Activated CD8-positive, alpha-beta memory T cell treated with anti-CD3 and anti-CD28 coated beads for 4 hours (primary cell): ENCODE measurements at regions not wholly inside any gene's neighbourhood (a gene's known extent, or its start where the extent isn't known, plus 50 kb on each side); places are given as distances from the start of the nearest gene placed in this dataset.
"Not testable (repeated sequence)": the region's sequence is repeated elsewhere in the genome, so short reads cannot be mapped to it uniquely, and the experiment has no call there.

Experiments used
- DNase-seq, 2 donors: peaks; one replicate each; pipeline ENCODE4 v3.0.0-alpha.2; 2020; ENCODE audit warnings: low read depth in 2 of 2

- no peak for DNase-seq
Observed at GRCh38 chr12:61563665-61564450, 696.3 kb upstream of the USP15 start.

GRCh38 chr12:61564466-61564865 is 695.7 kb upstream of the USP15 start:
- DNase-seq = no peak

- DNase-seq = no peak
Observed at GRCh38 chr12:61566183-61566582, 694.0 kb upstream of the USP15 start.

- DNase-seq = no peak
Observed at GRCh38 chr12:61574339-61574738, 685.9 kb upstream of the USP15 start.

- no peak for DNase-seq
Observed at GRCh38 chr12:61584943-61585342, 675.3 kb upstream of the USP15 start.

GRCh38 chr12:61590864-61591263 is 669.3 kb upstream of the USP15 start:
- not testable (repeated sequence) for DNase-seq

- DNase-seq = no peak
Observed at GRCh38 chr12:61610143-61610542, 650.1 kb upstream of the USP15 start.

- no peak for DNase-seq
Observed at GRCh38 chr12:61629702-61630101, 630.5 kb upstream of the USP15 start.

- DNase-seq = no peak
Observed at GRCh38 chr12:61646639-61647038, 613.6 kb upstream of the USP15 start.

- DNase-seq = no peak
Observed at GRCh38 chr12:61647566-61647965, 612.6 kb upstream of the USP15 start.

- no peak for DNase-seq
Observed at GRCh38 chr12:61652265-61652664, 607.9 kb upstream of the USP15 start.

GRCh38 chr12:61654698-61655097 is 605.5 kb upstream of the USP15 start:
- DNase-seq = no peak

- no peak for DNase-seq
Observed at GRCh38 chr12:61655241-61655640, 605.0 kb upstream of the USP15 start.

- DNase-seq = no peak
Observed at GRCh38 chr12:61667676-61668075, 592.5 kb upstream of the USP15 start.

GRCh38 chr12:61676520-61676919 is 583.7 kb upstream of the USP15 start:
- no peak for DNase-seq

GRCh38 chr12:61687407-61687806 is 572.8 kb upstream of the USP15 start:
- DNase-seq = no peak

GRCh38 chr12:61694214-61694613 is 566.0 kb upstream of the USP15 start:
- DNase-seq = no peak

- DNase-seq = no peak
Observed at GRCh38 chr12:61701471-61701870, 558.7 kb upstream of the USP15 start.

GRCh38 chr12:61706783-61707182 is 553.4 kb upstream of the USP15 start:
- DNase-seq = no peak

- no peak for DNase-seq
Observed at GRCh38 chr12:61713121-61713520, 547.1 kb upstream of the USP15 start.

- DNase-seq = no peak
Observed at GRCh38 chr12:61717986-61718385, 542.2 kb upstream of the USP15 start.

GRCh38 chr12:61739925-61740324 is 520.3 kb upstream of the USP15 start:
- no peak for DNase-seq

- DNase-seq = no peak
Observed at GRCh38 chr12:61750604-61751003, 509.6 kb upstream of the USP15 start.

- no peak for DNase-seq
Observed at GRCh38 chr12:61754214-61754613, 506.0 kb upstream of the USP15 start.
